Endothelial cell of umbilical vein (primary cell): ENCODE measurements at regions not wholly inside any gene's neighbourhood (a gene's known extent, or its start where the extent isn't known, plus 50 kb on each side); places are given as distances from the start of the nearest gene placed in this dataset.

Source experiments
- BruUV-seq: library from RNA; stranded (reverse); fragments of 400-500 nt; replicated peaks from 2 replicates; lab custom pipeline; 2021; lab: Mats Ljungman, UMichigan
- CTCF ChIA-PET: fragments of 300-600, 350-600 bp; sonication (Branson Sonifier 250); formaldehyde crosslinking; loops from one replicate; lab custom pipeline; 2021; ENCODE audit warnings: antibody characterized with exemption, inconsistent platforms; lab: Charles Lee
- POLR2A ChIA-PET: fragments of 300-600, 350-600 bp; sonication (Branson Sonifier 250); formaldehyde crosslinking; loops from one replicate; lab custom pipeline; 2021; ENCODE audit warnings: antibody characterized with exemption, inconsistent platforms; lab: Charles Lee
- DNase-seq: peaks from one replicate; pipeline ENCODE4 v3.0.0-alpha.2; 2011; ENCODE audit warnings: low read depth, low spot score
- FAIRE-seq: peaks from 2 replicates; lab custom pipeline; 2011; peaks lifted over from hg19 to GRCh38; lab: Jason Lieb, UNC
- H2AFZ ChIP-seq: 2 replicates; pipeline ENCODE4 v1.6.0; 2012; ENCODE audit warnings: low read depth, low read length, control low read depth, inconsistent platforms
- H3K27ac ChIP-seq: 2 replicates; pipeline ENCODE4 v1.5.1; 2011; ENCODE audit warnings: low read depth, mild to moderate bottlenecking, control low read depth, low read length, moderate library complexity; ENCODE audit not compliant: insufficient read depth
- H3K27me3 ChIP-seq, 2 experiments: 2 replicates each; pipeline versions ENCODE4 v1.6.0 to v1.6.1; 2011; ENCODE audit warnings: low read length in 2 of 2, mixed read lengths in 1 of 2; ENCODE audit not compliant: control insufficient read depth in 2 of 2, insufficient read depth in 2 of 2
- H3K36me3 ChIP-seq, 2 experiments: 2 replicates in 1 of 2; 3 replicates in 1 of 2; pipeline ENCODE4 v1.5.1; 2011; ENCODE audit warnings: low read length in 2 of 2, mild to moderate bottlenecking in 1 of 2, moderate library complexity in 1 of 2; ENCODE audit not compliant: control insufficient read depth in 2 of 2, insufficient read depth in 2 of 2; ENCODE audit errors: extremely low read depth in 1 of 2
- H3K4me1 ChIP-seq: 3 replicates; pipeline ENCODE4 v1.5.1; 2011; ENCODE audit warnings: mild to moderate bottlenecking, low read length; ENCODE audit not compliant: control insufficient read depth, insufficient read depth; ENCODE audit errors: extremely low read depth
- H3K4me2 ChIP-seq: 2 replicates; pipeline ENCODE4 v1.6.1; 2011; ENCODE audit warnings: low read length, control low read depth, mixed read lengths; ENCODE audit not compliant: insufficient read depth
- H3K4me3 ChIP-seq, 3 experiments: fragments of 200-600 bp in 1 of 3; sonication (generic), shearing (Covaris generic) in 1 of 3; replicated peaks in 1 of 3; 2 replicates each; pipeline ENCODE4 v1.5.1; 2011 to 2016; ENCODE audit warnings: control low read depth in 3 of 3, low read length in 3 of 3, mild to moderate bottlenecking in 2 of 3, inconsistent platforms in 1 of 3, low read depth in 1 of 3, moderate library complexity in 1 of 3; ENCODE audit not compliant: insufficient read depth in 1 of 3
- H3K79me2 ChIP-seq: 2 replicates; pipeline ENCODE4 v1.6.0; 2012; ENCODE audit warnings: low read length, inconsistent platforms; ENCODE audit not compliant: control insufficient read depth, insufficient read depth
- H3K9ac ChIP-seq: replicated peaks from 2 replicates; pipeline ENCODE3; 2011; ENCODE audit warnings: low read length, control low read depth; ENCODE audit not compliant: insufficient read depth; ENCODE audit errors: extremely low read depth
- H3K9me1 ChIP-seq: replicated peaks from 3 replicates; pipeline ENCODE4 v1.6.0; 2011; ENCODE audit warnings: mild to moderate bottlenecking, low read length; ENCODE audit not compliant: control insufficient read depth, insufficient read depth; ENCODE audit errors: extremely low read depth
- H3K9me3 ChIP-seq: replicated peaks from 2 replicates; pipeline ENCODE4 v1.5.1; 2012; ENCODE audit warnings: low read length, inconsistent platforms; ENCODE audit not compliant: control insufficient read depth, insufficient read depth
- H4K20me1 ChIP-seq: replicated peaks from 2 replicates; pipeline ENCODE3; 2011; ENCODE audit warnings: mild to moderate bottlenecking, low read length; ENCODE audit not compliant: control insufficient read depth, insufficient read depth; ENCODE audit errors: extremely low read depth
- EZH2 ChIP-seq: IDR thresholded peaks from 2 replicates; pipeline ENCODE4 v1.6.1; 2012; ENCODE audit warnings: borderline replicate concordance, low read depth, mild to moderate bottlenecking, moderate library complexity, low read length, inconsistent platforms; ENCODE audit not compliant: severe bottlenecking
- FOS ChIP-seq: IDR thresholded peaks from 2 replicates; pipeline ENCODE4 v1.6.1; 2011; ENCODE audit warnings: mild to moderate bottlenecking, low read length, moderate library complexity, borderline replicate concordance; ENCODE audit not compliant: insufficient read depth
- GATA2 ChIP-seq: IDR thresholded peaks from 2 replicates; pipeline ENCODE4 v1.7.0; 2011; ENCODE audit warnings: low read depth, mild to moderate bottlenecking, moderate library complexity, mixed read lengths, low read length; ENCODE audit not compliant: insufficient read length, insufficient read depth
- JUN ChIP-seq: IDR thresholded peaks from 2 replicates; pipeline ENCODE4 v1.6.1; 2011; ENCODE audit warnings: borderline replicate concordance, low read depth; ENCODE audit not compliant: insufficient read length, insufficient read depth
- MYC ChIP-seq: IDR thresholded peaks from one replicate; pipeline ENCODE4 v1.6.1; 2011; ENCODE audit warnings: mild to moderate bottlenecking, low read depth, low read length
- POLR2A ChIP-seq: IDR thresholded peaks from 2 replicates; pipeline ENCODE4 v1.6.1; 2012; ENCODE audit warnings: low read depth, mild to moderate bottlenecking, control low read depth, low read length
- POLR2AphosphoS5 ChIP-seq: IDR thresholded peaks from 2 replicates; pipeline ENCODE4 v1.6.1; 2012; ENCODE audit warnings: low read depth, mild to moderate bottlenecking, control low read depth, low read length, moderate library complexity; ENCODE audit not compliant: insufficient read depth
- dilution Hi-C: fragments of 300-500 bp; cut with MboI; formaldehyde crosslinking; loops from one replicate; pipeline ENCODE4 v1.15.0; 2019; ENCODE audit warnings: low sequenced_read_pairs; ENCODE audit not compliant: extremely low pct_ligation_motif_present
- intact Hi-C: fragments of 100-400 bp; cut with micrococcal nuclease; formaldehyde crosslinking; loops from one replicate; pipeline ENCODE4 v1.10.0; 2022
- TF ChIP-seq, protein P1 (sequence below): IDR thresholded peaks from 2 replicates; pipeline ENCODE4 v1.6.1; 2011; ENCODE audit not compliant: insufficient read depth, insufficient read length
- TF ChIP-seq, protein P2 (sequence below), 2 donors: IDR thresholded peaks; 1 replicate in 1 of 2; 2 replicates in 1 of 2; pipeline ENCODE4 v1.5.1; 2011; ENCODE audit warnings: low read length in 2 of 2, mild to moderate bottlenecking in 2 of 2, moderate library complexity in 2 of 2, control low read depth in 1 of 2, inconsistent platforms in 1 of 2, low read depth in 1 of 2; ENCODE audit not compliant: insufficient read depth in 1 of 2; ENCODE audit errors: extremely low read depth in 1 of 2

DNA sequence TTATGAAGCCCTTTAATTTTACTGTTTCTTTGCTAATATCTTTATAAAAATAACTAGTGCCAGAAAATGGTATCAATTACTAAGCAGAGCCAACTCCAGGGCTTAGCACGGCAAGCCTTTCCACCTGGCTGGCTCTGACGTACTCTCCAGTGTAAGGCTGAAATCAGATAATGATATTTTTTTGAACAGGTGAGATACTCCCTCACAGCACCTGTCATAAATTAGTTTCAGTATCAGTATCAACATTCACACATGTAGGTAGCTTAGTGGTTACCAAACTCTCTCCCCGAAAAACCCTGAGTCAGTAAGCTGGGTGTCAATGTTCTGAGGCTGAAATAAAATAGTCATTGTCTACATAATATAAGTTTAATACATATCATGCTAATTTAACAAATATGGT, 710.1 kb downstream of the SQOR start:
- Histone ChIP-seq H3K36me3 (no peaks in the 10 kb centered on the region), H3K27me3 (no peaks in the 10 kb centered on the region), H3K27ac (no peak overlapping the region), H4K20me1 (no peaks in the 10 kb centered on the region), H3K9me3 (no peaks in the 10 kb centered on the region), H3K4me2 (no peak overlapping the region), H3K9me1 (no peaks in the 10 kb centered on the region), H3K79me2 (no peaks in the 10 kb centered on the region), H3K4me1 (no peaks in the 10 kb centered on the region), H2AFZ (no peak overlapping the region), H3K9ac (no peak overlapping the region), H3K4me3 (no peak overlapping the region)
- FAIRE-seq = no peak
- CTCF ChIA-PET = no interaction called here
- dilution Hi-C loops (no loop called here), intact Hi-C loops (no loop called here)
- POLR2A ChIA-PET = no interaction called here
- BruUV-seq = no TSS peak
- no peak for DNase-seq
- no peak for TF ChIP-seq GATA2
- TF ChIP-seq, protein P1, sequence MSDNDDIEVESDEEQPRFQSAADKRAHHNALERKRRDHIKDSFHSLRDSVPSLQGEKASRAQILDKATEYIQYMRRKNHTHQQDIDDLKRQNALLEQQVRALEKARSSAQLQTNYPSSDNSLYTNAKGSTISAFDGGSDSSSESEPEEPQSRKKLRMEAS = no peak
- no peak for TF ChIP-seq POLR2AphosphoS5
- no peak for TF ChIP-seq FOS
- no peak for TF ChIP-seq POLR2A
- TF ChIP-seq EZH2 = no peak
- no peak for TF ChIP-seq JUN
- no peak for TF ChIP-seq MYC
- TF ChIP-seq, protein P2, sequence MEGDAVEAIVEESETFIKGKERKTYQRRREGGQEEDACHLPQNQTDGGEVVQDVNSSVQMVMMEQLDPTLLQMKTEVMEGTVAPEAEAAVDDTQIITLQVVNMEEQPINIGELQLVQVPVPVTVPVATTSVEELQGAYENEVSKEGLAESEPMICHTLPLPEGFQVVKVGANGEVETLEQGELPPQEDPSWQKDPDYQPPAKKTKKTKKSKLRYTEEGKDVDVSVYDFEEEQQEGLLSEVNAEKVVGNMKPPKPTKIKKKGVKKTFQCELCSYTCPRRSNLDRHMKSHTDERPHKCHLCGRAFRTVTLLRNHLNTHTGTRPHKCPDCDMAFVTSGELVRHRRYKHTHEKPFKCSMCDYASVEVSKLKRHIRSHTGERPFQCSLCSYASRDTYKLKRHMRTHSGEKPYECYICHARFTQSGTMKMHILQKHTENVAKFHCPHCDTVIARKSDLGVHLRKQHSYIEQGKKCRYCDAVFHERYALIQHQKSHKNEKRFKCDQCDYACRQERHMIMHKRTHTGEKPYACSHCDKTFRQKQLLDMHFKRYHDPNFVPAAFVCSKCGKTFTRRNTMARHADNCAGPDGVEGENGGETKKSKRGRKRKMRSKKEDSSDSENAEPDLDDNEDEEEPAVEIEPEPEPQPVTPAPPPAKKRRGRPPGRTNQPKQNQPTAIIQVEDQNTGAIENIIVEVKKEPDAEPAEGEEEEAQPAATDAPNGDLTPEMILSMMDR (IDR thresholded peaks at IDR 0.05; ENCODE audit: extremely low read depth in 1 of 2, insufficient read depth in 1 of 2, low read depth in 1 of 2, low read length in 2 of 2) = no peak
